Breast epithelium (tissue), 4 donors: ENCODE measurements at regions not wholly inside any gene's neighbourhood (a gene's known extent, or its start where the extent isn't known, plus 50 kb on each side); places are given as distances from the start of the nearest gene placed in this dataset.

Experiments used
- DNase-seq, 2 donors: peaks; one replicate each; pipeline ENCODE4 v3.0.0-alpha.2; 2019; ENCODE audit warnings: low spot score in 2 of 2
- H3K27ac ChIP-seq, 2 donors: fragments of 200-600 bp; sonication (generic) in 1 of 2; one replicate each; pipeline ENCODE4 v1.5.1; 2016 to 2019; ENCODE audit warnings: mild to moderate bottlenecking in 1 of 2
- H3K27me3 ChIP-seq, 2 donors: fragments of 200-600 bp; sonication (generic) in 1 of 2; one replicate each; pipeline versions ENCODE4 v1.5.1 to v1.6.0; 2017 to 2019; ENCODE audit warnings: control low read depth in 1 of 2, mild to moderate bottlenecking in 1 of 2
- H3K36me3 ChIP-seq: fragments of 200-600 bp; one replicate; pipeline ENCODE4 v1.5.1; 2019
- H3K4me1 ChIP-seq, 2 donors: fragments of 200-600 bp; sonication (generic); one replicate each; pipeline ENCODE4 v1.5.1; 2016 to 2019; ENCODE audit warnings: control low read depth in 1 of 2
- H3K4me3 ChIP-seq, 3 donors: fragments of 200-600 bp; sonication (generic); 1 replicate in 2 of 3; 2 replicates in 1 of 3; pipeline ENCODE4 v1.5.1; 2016 to 2019; ENCODE audit warnings: mild to moderate bottlenecking in 3 of 3, moderate library complexity in 2 of 3
- H3K9me3 ChIP-seq, 2 donors: fragments of 200-600 bp; sonication (generic) in 1 of 2; one replicate each; pipeline ENCODE4 v1.5.1; 2016 to 2019; ENCODE audit warnings: control low read depth in 1 of 2
- CTCF ChIP-seq, 3 donors: fragments of 450-650 bp; IDR thresholded peaks; one replicate each; pipeline ENCODE4 v1.5.1; 2016 to 2017; ENCODE audit warnings: antibody characterized with exemption in 3 of 3, mild to moderate bottlenecking in 3 of 3, moderate library complexity in 3 of 3
- POLR2A ChIP-seq: fragments of 450-650 bp; IDR thresholded peaks from one replicate; pipeline ENCODE4 v1.6.1; 2016; ENCODE audit warnings: antibody characterized with exemption, mild to moderate bottlenecking, moderate library complexity
- POLR2AphosphoS5 ChIP-seq, 3 donors: sonication (generic); formaldehyde crosslinking; IDR thresholded peaks; one replicate each; pipeline ENCODE4 v1.6.1; 2017; ENCODE audit warnings: antibody characterized with exemption in 3 of 3
- intact Hi-C: fragments of 100-400 bp; cut with DNase I; formaldehyde crosslinking; loops from one replicate; pipeline ENCODE4 v1.15.1; 2023; ENCODE audit warnings: low total_unique reads

GRCh38 chr3:71975573-71975972, 190.6 kb upstream of the PROK2 start:
- no peak for TF ChIP-seq POLR2AphosphoS5 (IDR thresholded peaks at IDR 0.05)
- no peak for TF ChIP-seq CTCF (IDR thresholded peaks at IDR 0.05)
- TF ChIP-seq POLR2A, result no peak
- intact Hi-C loops, result no loop called here

GRCh38 chr3:71974786-71975185, 189.8 kb upstream of the PROK2 start:
- Histone ChIP-seq H3K36me3 (no peaks in the 10 kb centered on the region), H3K4me1 (no peaks in the 10 kb centered on the region)

More at GRCh38 chr3:71975573-71975972, 190.6 kb upstream of the PROK2 start:
- H3K27me3 ChIP-seq, result peaks cover 0 to 14% of the 10 kb centered on the region in 2 donors
- no peaks in the 10 kb centered on the region for H3K36me3 ChIP-seq
- DNase-seq, result no peak
- H3K4me1 ChIP-seq, result no peaks in the 10 kb centered on the region
- H3K4me3 ChIP-seq, result no peak overlapping the region
- no peaks in the 10 kb centered on the region for H3K9me3 ChIP-seq
- no peak overlapping the region for H3K27ac ChIP-seq

GRCh38 chr3:71973274-71974030, 188.5 kb upstream of the PROK2 start:
- DNase-seq, result no peak
- intact Hi-C loops, result no loop called here
- no peaks in the 10 kb centered on the region for H3K36me3 ChIP-seq
- TF ChIP-seq CTCF (IDR thresholded peaks at IDR 0.05) (no peak), POLR2AphosphoS5 (IDR thresholded peaks at IDR 0.05) (no peak), POLR2A (no peak)
- H3K4me3 ChIP-seq, result no peak overlapping the region
- H3K27me3 ChIP-seq, result peaks cover 0 to 15% of the 10 kb centered on the region in 2 donors
- H3K4me1 ChIP-seq, result no peaks in the 10 kb centered on the region
- H3K27ac ChIP-seq, result no peak overlapping the region
- no peaks in the 10 kb centered on the region for H3K9me3 ChIP-seq

More at GRCh38 chr3:71974786-71975185, 189.8 kb upstream of the PROK2 start:
- TF ChIP-seq CTCF (IDR thresholded peaks at IDR 0.05) (no peak), POLR2A (no peak), POLR2AphosphoS5 (IDR thresholded peaks at IDR 0.05) (no peak)
- Histone ChIP-seq H3K4me3 (no peak overlapping the region), H3K27ac (no peak overlapping the region), H3K9me3 (no peaks in the 10 kb centered on the region), H3K27me3 (peaks cover 0 to 14% of the 10 kb centered on the region in 2 donors)
- intact Hi-C loops, result no loop called here
- no peak for DNase-seq

- H3K9me3 ChIP-seq, result no peaks in the 10 kb centered on the region
These were observed 187.1 kb upstream of the PROK2 start for GRCh38 chr3:71972031-71972430.

More at GRCh38 chr3:71972031-71972430, 187.1 kb upstream of the PROK2 start:
- Histone ChIP-seq H3K36me3 (no peaks in the 10 kb centered on the region), H3K4me3 (no peak overlapping the region), H3K27ac (no peak overlapping the region), H3K4me1 (no peaks in the 10 kb centered on the region), H3K27me3 (peaks cover 0 to 20% of the 10 kb centered on the region in 2 donors)
- peak in 1 of 2 donors; percentile 30 for DNase-seq
- no peak for TF ChIP-seq CTCF (IDR thresholded peaks at IDR 0.05)
- no peak for TF ChIP-seq POLR2AphosphoS5 (IDR thresholded peaks at IDR 0.05)
- no peak for TF ChIP-seq POLR2A
- intact Hi-C loops, result no loop called here
